HG03460 (cell line): ENCODE measurements at regions not wholly inside any gene's neighbourhood (a gene's known extent, or its start where the extent isn't known, plus 50 kb on each side); places are given as distances from the start of the nearest gene placed in this dataset.
"Not testable (repeated sequence)": the region's sequence is repeated elsewhere in the genome, so short reads cannot be mapped to it uniquely, and the experiment has no call there.

ENCODE experiments used
- ATAC-seq: cut with Tn5 transposase; IDR thresholded peaks from one replicate; pipeline ENCODE4 v1.9.1; 2021; ENCODE audit not compliant: unreplicated experiment

- ATAC-seq = no peak
These were observed 271.8 kb upstream of the AMIGO2 start for GRCh38 chr12:47351526-47351925.

GRCh38 chr12:47350062-47350408 is 270.3 kb upstream of the AMIGO2 start:
- no peak for ATAC-seq

- ATAC-seq = no peak
These were observed 269.6 kb upstream of the AMIGO2 start for GRCh38 chr12:47349137-47350061.

- no peak for ATAC-seq
These were observed 268.4 kb upstream of the AMIGO2 start for GRCh38 chr12:47348206-47348605.

- ATAC-seq = no peak
These were observed 266.7 kb upstream of the AMIGO2 start for GRCh38 chr12:47346251-47347019.

- no peak for ATAC-seq
These were observed 264.2 kb upstream of the AMIGO2 start for GRCh38 chr12:47343684-47344567.

GRCh38 chr12:47340411-47341015 is 260.8 kb upstream of the AMIGO2 start:
- ATAC-seq = no peak

- ATAC-seq = no peak
These were observed 257.8 kb upstream of the AMIGO2 start for GRCh38 chr12:47337581-47337980.

GRCh38 chr12:47333271-47333858 is 253.6 kb upstream of the AMIGO2 start:
- not testable (repeated sequence) for ATAC-seq

- no peak for ATAC-seq
These were observed 249.2 kb upstream of the AMIGO2 start for GRCh38 chr12:47328831-47329545.

- ATAC-seq = no peak
These were observed 246.4 kb upstream of the AMIGO2 start for GRCh38 chr12:47326190-47326589.

- no peak for ATAC-seq
These were observed 244.0 kb upstream of the AMIGO2 start for GRCh38 chr12:47323802-47324201.

- no peak for ATAC-seq
These were observed 241.7 kb upstream of the AMIGO2 start for GRCh38 chr12:47321436-47321835.

GRCh38 chr12:47319746-47320145 is 240.0 kb upstream of the AMIGO2 start:
- ATAC-seq = no peak

- no peak for ATAC-seq
These were observed 239.2 kb upstream of the AMIGO2 start for GRCh38 chr12:47318963-47319362.

GRCh38 chr12:47317175-47317915 is 237.6 kb upstream of the AMIGO2 start:
- peak; percentile 57 for ATAC-seq

- ATAC-seq = no peak
These were observed 236.9 kb upstream of the AMIGO2 start for GRCh38 chr12:47316609-47317049.

- ATAC-seq = no peak
These were observed 235.2 kb upstream of the AMIGO2 start for GRCh38 chr12:47314996-47315395.
